ENCODE measurements at regions not wholly inside any gene's neighbourhood (a gene's known extent, or its start where the extent isn't known, plus 50 kb on each side); places are given as distances from the start of the nearest gene placed in this dataset.
A peak's percentile ranks its signal among the peaks of the same experiment; 100 is the strongest.

DNA sequence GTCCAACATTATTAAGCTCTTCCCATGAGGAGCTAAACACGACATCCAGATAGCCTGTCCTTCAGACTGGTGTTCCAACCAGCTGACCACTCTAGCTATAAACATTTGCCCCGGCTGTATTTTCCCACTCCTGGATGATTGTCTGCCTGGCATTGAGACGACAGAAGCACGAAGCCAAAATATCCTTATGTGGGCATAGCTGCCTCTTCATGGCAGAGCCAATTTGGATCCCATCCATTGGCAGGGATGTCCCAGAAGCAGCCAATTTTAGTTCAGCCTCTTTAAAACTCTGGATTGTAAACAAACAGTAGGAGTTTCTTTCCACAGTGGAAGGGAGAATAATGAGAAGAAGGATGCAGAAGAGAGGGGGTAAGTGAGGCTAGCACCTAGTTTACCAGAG lies 507.6 kb downstream of the CETN3 start:
- H3K4me3 ChIP-seq (ENCODE audit: low read depth, low read length), result no peak overlapping the region
- no peak for DNase-seq (ENCODE audit: low read depth)

DNA sequence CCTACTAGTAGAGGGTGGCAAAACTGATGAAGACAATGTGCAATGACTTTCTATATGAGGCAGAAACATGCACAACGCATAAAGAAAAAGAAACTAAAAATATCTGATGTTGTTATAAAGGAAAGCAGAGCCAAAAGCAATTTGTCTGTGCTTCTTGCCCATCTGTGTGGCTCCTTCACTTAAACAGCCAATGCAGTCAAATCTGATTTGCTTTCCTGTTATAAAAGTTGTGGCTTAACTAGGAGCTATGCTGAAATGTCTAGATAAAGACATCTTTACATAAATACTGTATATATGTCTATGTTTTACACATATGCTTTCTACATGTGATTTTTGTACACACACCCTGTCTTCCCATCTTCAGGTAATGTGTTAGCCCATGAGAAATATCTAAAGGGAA lies 508.2 kb downstream of the CETN3 start:
- H3K4me3 ChIP-seq (ENCODE audit: low read depth, low read length), result no peak overlapping the region
- DNase-seq (ENCODE audit: low read depth), result no peak

DNA sequence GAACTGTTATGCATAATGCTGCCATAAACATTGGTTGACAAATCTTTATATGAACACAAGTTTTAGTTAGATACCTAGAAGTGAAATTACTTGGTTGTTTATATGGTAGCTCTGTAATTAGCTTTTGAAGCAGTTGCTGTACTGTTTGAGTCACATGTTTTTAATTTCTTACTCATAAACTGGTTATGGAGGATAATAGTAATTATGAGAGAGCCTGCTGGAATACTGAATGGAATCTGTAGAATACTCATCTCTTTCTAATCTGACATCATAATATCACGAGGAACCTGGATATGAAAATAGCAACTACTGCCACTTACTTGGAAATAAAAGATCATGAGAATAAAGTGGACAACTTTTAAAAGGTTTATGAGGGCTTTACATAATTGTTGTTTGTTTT lies 509.2 kb downstream of the CETN3 start:
- no peak overlapping the region for H3K4me3 ChIP-seq (ENCODE audit: low read depth, low read length)
- DNase-seq (ENCODE audit: low read depth), result no peak

DNA sequence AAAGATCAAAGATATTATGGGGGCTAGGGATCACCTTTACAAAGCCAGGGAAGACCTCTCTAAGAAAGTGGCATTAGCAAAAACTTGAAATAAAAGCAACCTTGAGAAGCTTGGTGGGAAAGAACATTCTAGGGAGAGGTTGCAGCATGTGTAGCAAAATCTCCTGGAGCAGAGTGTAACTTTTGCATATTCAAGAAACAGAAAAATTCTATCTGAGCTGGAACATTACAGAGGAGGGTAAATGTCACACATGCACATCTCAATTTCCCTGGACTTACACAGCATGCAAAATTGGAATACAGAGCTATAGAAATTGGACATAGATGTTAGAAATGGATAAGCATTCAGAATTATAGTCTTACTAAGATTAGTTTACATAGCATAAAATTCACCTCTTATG lies 510.0 kb downstream of the CETN3 start:
- no peak overlapping the region for H3K4me3 ChIP-seq (ENCODE audit: low read depth, low read length)
- no peak for DNase-seq (ENCODE audit: low read depth)

DNA sequence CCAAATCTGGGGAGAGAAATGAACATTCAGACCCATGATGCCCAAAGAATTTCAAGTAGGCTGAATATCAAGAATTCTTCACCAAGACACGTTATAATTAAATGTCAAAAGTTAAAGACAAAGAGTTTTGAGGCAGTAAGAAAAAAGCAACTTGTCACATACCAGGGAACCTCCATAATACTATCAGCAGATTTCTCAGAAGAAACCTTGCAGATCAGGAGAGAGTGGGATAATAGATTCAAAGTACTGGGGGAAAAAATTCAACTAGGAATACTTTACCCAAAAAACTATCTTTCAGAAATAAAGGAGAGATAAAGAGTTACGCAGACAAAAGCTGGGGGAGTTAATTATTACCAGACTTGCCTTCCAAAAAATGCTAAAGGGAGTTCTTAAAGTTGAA lies 516.0 kb downstream of the CETN3 start:
- H3K4me3 ChIP-seq (ENCODE audit: low read depth, low read length), result no peak overlapping the region
- DNase-seq (ENCODE audit: low read depth), result no peak

DNA sequence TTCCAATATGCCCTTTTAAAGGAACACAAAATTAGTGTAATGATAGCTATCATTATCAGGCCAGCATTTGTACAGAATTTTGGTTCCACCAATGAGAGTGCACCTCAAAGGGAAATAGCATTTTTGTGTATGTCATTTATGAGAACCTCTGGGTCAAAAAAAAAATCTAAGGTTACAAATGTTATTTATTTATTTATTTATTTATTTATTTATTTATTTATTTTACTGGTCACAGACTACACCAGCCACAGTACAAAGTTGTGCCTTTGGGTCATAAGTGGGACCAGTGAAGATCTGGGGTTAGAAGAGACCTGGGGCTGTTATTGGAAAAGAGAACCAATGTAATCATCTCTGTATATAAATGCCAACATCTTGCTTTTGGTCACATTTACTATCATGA lies 523.9 kb downstream of the CETN3 start:
- H3K4me3 ChIP-seq (ENCODE audit: low read depth, low read length), result no peak overlapping the region
- no peak for DNase-seq (ENCODE audit: low read depth)

DNA sequence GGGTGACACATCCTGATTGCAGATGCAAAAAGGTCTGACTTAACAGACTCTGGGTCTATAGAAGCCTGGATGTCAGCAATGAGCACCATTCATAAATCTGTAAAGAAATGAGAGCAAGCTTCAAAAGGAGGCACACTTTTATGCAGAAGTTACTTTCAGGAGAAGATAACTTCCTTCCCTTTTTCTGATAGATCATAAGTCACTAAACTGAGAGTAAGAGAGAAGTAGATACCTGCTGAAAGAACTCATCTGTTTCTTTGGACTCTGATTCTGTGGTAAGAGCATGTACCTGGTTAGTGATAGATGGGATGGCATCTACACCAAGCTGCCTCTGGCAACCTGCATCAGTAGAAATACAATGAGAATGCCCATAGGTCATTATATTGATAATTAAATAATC lies 525.6 kb downstream of the CETN3 start:
- no peak for DNase-seq (ENCODE audit: low read depth)
- no peak overlapping the region for H3K4me3 ChIP-seq (ENCODE audit: low read depth, low read length)

DNA sequence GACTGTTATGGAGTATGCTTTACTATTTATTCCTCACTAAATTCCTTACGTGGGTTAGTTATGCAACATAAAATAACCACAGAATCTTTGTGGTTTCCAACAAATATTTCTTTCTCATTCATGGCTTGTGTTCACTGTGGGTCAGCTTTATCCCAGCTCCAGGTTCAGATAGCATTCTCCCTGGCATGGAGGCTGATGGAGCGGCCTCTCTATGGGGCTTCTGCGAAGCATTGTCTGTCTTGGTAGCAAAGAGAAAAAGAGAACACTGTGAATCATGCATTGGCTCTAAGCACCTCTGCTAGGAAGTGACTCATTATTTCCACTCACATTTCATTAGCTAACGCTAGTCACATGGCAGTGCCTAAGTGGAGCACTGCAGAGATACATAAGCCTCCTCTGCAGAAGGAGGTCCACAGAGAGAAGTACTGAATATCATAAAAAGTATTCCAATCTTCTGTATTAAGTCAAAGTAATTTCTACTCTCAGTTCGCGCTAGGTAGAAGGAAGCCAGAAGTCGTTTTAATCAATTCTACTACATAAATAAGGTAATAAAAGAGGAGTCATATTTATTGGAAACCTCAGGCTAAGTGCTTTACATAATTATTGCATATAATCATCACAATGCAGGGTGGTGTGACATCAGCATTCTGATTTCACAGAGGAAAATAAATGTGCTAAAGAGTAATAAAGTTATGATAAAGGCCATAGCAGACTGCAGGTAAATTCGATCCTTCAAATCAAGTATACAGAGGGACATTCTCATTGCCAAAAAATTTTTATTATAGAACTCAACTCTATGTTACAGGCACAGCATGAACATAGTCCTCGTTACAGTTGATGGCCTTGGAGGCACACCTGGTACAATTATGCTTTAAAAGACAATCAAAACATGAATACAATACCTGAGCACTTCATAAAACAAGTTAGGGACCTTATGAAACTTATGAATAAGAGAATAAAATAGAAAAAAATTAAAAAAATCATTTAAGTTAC lies 531.1 kb downstream of the CETN3 start:
- no peak overlapping the region for H3K4me3 ChIP-seq (ENCODE audit: low read depth, low read length)
- DNase-seq (ENCODE audit: low read depth), result peak; percentile 75

DNA sequence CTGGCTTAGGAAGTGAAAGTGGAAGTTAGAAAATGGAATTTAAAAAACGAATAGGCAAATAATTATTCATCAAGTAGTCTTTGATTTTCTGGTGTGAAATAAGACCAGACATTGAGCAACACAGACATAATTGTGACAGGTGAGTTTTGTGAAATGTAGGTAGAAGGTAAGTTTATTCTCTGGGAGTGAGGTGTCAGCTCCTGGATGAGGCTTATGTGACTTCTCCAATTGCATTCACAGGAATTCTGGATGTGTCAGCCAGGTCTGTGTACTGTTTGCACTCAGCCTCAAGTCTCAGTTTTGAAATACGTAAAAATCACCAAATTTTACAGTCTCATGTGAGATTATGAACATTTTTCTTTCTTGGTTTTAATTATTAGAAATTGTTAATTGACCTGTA lies 537.6 kb downstream of the CETN3 start:
- DNase-seq (ENCODE audit: low read depth), result no peak
- no peak overlapping the region for H3K4me3 ChIP-seq (ENCODE audit: low read depth, low read length)

DNA sequence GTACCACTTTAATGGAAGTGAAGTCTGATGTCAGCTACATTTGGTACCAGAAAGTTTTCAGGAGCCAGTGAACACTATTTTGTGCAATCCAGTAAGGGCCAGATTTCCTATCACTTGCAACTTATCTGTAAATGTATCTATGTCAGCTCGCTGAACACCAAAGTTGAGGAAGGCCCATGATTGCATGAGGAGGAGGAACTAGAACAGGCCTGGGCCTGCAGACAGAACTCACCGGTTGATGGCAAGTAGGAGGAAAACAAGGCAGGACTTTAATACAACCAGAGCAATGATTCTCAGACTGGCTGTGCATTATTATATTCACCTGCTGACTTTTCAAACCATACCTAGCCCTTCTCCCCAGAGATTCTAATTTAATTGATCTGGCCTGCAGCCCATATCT lies 540.2 kb downstream of the CETN3 start:
- H3K4me3 ChIP-seq (ENCODE audit: low read depth, low read length), result no peak overlapping the region
- no peak for DNase-seq (ENCODE audit: low read depth)

DNA sequence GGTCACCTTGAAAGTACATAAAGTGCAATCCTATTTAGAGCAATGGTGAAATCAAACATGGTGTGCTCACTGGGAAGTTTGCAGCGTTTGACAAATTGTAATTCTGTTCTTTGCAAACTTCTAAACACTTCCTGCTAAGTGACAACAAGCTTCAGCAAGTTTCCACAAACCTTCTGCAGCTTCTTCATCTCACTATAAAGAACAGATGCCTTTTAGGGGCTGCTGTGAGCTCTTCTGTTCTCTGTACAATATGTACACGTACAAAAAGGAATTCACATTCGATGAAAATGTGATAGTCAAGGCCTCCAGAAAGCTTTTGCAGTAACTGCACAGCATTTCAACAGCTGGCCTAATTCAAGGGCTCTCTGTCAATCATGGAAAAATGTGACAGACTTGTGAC lies 543.1 kb downstream of the CETN3 start:
- no peak overlapping the region for H3K4me3 ChIP-seq (ENCODE audit: low read depth, low read length)
- DNase-seq (ENCODE audit: low read depth), result no peak

DNA sequence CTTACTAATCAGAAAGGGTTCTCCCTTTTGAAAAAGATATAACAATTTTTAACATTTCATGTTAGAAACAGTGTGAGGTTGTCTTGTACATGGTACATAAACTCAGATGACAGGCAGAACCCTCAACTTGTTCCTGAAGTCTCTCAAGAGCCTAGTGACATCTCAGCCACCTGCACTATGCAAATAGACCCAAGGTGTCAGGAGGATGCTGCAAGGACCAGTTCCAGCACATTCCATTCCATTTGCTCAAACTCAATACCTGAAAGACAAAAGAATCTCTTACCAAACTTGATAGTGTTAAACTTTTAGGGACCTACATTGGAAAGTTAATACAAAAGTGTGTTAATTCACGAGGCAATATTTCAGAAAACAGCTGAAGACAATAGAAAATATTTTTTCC lies 544.6 kb downstream of the CETN3 start:
- no peak for DNase-seq (ENCODE audit: low read depth)
- H3K4me3 ChIP-seq (ENCODE audit: low read depth, low read length), result no peak overlapping the region

DNA sequence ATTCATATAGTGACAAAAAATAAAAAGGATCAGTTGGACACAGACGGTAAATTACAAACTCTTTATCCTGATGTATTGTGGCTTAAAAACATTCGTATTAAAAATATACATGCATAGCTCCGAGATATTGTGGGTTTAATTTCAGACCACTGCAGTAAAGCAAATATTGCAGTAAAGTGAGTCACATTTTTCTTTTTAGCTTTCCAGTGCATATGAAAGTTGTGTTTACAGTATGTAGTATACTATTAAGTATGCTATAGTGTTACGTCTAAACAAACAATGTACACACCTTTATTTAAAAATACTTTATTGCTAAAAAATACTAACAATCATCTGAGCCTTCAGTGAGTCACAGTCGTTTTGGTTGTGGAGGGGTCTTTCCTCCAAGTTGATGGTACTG lies 551.8 kb downstream of the CETN3 start:
- DNase-seq (ENCODE audit: low read depth), result no peak

DNA sequence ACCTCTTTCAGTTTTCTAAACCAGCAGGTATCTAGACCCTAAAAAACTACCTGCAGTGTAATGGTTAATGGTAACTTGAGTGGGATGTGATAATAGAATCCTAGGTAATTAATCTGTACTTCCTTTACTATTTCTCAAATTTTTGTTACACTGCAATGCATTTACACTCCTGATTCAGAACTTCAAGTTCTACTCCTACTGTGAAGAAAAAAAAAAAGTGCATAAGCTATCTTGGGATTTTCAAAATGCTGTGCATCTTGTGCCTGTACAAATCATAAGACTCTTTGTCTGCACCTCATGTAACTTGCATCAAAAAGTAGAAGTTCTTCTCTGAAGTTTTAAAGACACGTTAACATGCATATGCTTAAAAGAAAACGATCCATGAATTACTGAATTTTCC lies 554.1 kb downstream of the CETN3 start:
- H3K4me3 ChIP-seq (ENCODE audit: low read depth, low read length), result no peak overlapping the region
- no peak for DNase-seq (ENCODE audit: low read depth)

More for the DNA sequence above, 551.8 kb downstream of the CETN3 start:
- H3K4me3 ChIP-seq (ENCODE audit: low read depth, low read length), result no peak overlapping the region

DNA sequence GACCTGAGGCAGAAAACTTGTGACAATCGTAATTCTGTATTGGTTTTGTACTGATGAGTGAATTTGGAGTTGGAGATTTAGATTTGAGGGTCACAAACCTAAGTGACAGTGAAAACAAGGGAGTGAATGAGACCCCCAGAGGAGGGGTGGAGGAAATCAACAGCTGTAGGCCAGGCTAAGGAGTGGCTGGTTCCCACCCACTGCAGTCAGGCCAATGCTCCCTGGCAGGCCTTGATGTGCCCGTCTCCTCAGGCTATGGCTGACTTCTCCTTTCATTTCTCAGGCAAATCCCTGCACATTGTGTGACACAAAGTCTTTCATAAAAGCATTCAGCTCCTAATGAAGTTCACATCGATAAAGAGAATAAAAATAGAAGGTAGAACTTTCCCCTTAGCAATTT lies 557.6 kb downstream of the CETN3 start:
- H3K4me3 ChIP-seq (ENCODE audit: low read depth, low read length), result no peak overlapping the region
- DNase-seq (ENCODE audit: low read depth), result no peak

DNA sequence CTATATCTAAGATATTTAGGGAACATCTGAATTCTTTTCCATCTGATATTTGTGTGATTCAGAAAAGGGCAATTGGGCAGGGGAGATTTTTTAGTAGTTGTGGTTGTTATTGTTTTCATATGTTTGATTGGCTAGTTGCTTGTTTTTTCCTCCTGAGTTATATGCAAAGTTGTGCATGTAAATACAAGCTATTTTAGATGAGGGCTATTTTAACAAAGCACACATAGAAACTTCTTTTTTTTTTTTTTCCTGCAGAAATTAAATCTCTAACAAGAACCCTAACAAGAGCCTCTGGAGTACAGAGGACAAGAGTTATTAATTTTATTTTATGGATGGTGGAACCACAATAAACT lies 559.1 kb downstream of the CETN3 start:
- no peak overlapping the region for H3K4me3 ChIP-seq (ENCODE audit: low read depth, low read length)
- DNase-seq (ENCODE audit: low read depth), result no peak

DNA sequence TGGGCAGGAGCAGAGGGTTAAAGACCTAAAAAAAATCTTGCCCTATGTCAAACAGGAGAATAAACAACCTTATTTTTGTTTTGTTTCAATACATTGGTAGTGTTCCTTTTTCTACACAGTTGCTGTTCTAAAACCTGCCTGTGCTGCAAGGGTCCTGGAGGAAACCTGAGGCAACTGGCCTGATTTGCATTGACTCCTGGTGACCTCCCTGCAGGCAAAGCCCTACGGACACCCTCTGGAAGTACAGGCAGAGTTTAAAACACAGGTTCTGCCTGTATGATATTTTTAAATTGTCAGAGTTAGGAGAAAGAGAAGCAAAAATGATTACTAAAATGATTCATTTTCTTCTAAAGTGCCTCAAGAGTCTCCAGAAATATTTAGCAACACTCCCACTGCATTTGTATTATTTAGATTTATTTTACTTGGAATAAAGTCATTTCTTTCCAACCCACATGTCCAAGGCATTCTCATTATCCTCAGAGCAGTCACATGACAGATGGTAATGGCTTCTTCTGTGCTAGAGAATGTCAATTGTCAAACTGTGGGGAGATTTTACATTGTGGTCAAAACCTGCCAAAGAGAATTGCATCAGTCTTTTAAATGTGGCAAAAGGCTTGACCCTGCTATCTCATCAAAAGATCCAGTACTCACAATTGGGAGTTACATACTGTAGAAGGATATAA lies 559.6 kb downstream of the CETN3 start:
- no peak for DNase-seq (ENCODE audit: low read depth)
- no peak overlapping the region for H3K4me3 ChIP-seq (ENCODE audit: low read depth, low read length)

DNA sequence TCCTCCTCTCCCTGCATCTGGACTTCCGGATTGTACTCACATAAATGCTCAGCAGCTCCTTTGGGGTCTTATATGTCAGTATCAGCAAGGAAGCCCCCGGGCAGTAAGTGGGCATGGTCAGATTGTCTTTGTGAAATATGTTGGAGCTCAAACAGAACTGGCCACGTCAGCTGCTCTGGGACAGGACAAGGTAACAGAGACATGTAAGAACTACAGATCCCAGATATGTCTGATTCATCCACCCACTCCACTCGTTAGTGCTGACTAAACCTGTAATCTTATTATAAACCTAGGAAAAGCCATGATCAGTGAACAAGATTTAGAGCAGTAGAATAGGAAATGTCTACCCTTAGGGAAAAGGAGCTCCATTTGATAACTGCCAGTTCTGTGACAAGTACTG lies 561.8 kb downstream of the CETN3 start:
- no peak overlapping the region for H3K4me3 ChIP-seq (ENCODE audit: low read depth, low read length)
- DNase-seq (ENCODE audit: low read depth), result no peak

DNA sequence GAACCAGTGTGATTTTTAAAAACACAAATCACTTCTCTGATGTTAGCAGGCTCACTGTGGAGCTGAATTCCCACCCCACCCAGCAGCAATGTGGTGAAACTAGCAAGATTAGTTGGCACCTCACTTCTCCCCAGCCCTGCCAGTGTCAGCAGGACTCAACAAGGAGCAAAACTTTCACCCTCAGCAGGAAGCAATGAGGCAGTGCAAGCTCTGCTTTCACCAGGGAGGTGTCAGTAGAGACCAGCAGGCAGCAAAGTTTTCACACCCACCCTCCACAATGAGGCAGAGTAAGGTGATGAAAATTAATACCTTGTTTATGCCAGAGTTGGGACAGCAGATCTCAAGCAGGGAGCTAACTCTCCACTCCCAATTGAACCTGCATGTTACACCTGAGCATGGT lies 565.0 kb downstream of the CETN3 start:
- DNase-seq (ENCODE audit: low read depth), result no peak
- H3K4me3 ChIP-seq (ENCODE audit: low read depth, low read length), result no peak overlapping the region

DNA sequence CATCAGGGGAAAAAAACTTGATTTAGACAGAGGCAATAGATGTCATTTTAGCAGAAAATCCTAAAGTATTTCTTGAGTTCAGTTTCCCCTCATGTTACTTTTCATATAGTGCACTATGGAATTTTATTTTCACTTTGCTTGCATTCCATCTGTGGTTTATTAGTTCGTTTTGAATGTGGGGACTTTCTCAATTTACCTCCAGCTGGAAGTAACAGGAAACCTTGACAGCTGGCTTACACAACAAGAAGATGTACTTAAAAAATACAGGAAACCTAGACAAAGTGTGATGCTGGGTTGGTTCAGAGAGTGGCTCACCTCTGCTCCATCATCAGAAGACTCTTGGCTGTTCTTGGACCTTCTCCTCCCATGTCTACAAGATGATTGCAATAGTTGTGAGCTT lies 567.0 kb downstream of the CETN3 start:
- H3K4me3 ChIP-seq (ENCODE audit: low read depth, low read length), result no peak overlapping the region
- DNase-seq (ENCODE audit: low read depth), result no peak

DNA sequence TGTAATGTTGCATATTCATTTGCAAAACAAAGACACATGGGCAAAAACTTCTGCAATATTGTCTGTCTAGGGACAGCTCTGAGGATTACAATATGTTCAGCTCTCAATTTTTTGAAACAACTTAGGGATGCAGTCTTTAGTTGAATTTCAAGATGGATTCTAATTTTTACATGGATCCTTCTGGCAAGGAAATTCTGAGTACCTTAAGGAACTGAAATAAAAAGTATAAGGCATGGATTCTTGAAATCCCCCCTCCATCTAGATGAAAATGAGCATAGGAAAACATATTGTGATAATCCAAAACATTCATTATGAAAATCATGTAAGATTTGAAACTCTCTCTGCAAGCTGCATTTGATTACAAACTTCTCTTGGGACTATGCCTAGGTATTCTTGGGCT lies 568.6 kb downstream of the CETN3 start:
- DNase-seq (ENCODE audit: low read depth), result no peak
- no peak overlapping the region for H3K4me3 ChIP-seq (ENCODE audit: low read depth, low read length)
